Tibial nerve (tissue), 3 donors: ENCODE measurements at regions not wholly inside any gene's neighbourhood (a gene's known extent, or its start where the extent isn't known, plus 50 kb on each side); places are given as distances from the start of the nearest gene placed in this dataset.

Experiments
- CTCF ChIP-seq, 5 experiments: fragments of 200-600 bp in 3 of 5; fragments of 450-650 bp in 2 of 5; sonication (generic) in 3 of 5; IDR thresholded peaks; one replicate each; pipeline ENCODE4 v1.5.1; 2016 to 2019; ENCODE audit warnings: antibody characterized with exemption in 5 of 5, mild to moderate bottlenecking in 3 of 5, moderate library complexity in 2 of 5
- POLR2A ChIP-seq, 2 donors: fragments of 450-650 bp; IDR thresholded peaks; one replicate each; pipeline ENCODE4 v1.6.1; 2017; ENCODE audit warnings: antibody characterized with exemption in 2 of 2, mild to moderate bottlenecking in 2 of 2, moderate library complexity in 2 of 2

GRCh38 chr1:47549532-47549931, 111.7 kb downstream of the FOXD2 start:
- TF ChIP-seq CTCF (IDR thresholded peaks at IDR 0.05), result no peak
- no peak for TF ChIP-seq POLR2A (IDR thresholded peaks at IDR 0.05)
